Lung (tissue), 11 donors: ENCODE measurements at regions not wholly inside any gene's neighbourhood (a gene's known extent, or its start where the extent isn't known, plus 50 kb on each side); places are given as distances from the start of the nearest gene placed in this dataset.

Experiments used
- ATAC-seq: fragments of 200-7000 bp; cut with Tn5 transposase; one replicate; pipeline ENCODE4 v1.9.1; 2020; ENCODE audit warnings: moderate number of reproducible peaks; ENCODE audit not compliant: insufficient read depth, low FRiP score
- DNase-seq, 3 donors: peaks; one replicate each; pipeline ENCODE4 v3.0.0-alpha.2; 2013 to 2017
- H3K27ac ChIP-seq, 2 donors: one replicate each; pipeline ENCODE4 v1.5.1; 2013; ENCODE audit warnings: mild to moderate bottlenecking in 2 of 2, moderate library complexity in 2 of 2, control low read depth in 1 of 2, inconsistent platforms in 1 of 2, low read depth in 1 of 2, low read length in 1 of 2
- H3K27me3 ChIP-seq, 3 donors: one replicate each; pipeline ENCODE4 v1.5.1; 2013; ENCODE audit warnings: low read length in 2 of 3; ENCODE audit not compliant: control insufficient read depth in 3 of 3, insufficient read depth in 3 of 3
- H3K36me3 ChIP-seq, 4 donors: one replicate each; pipeline ENCODE4 v1.5.1; 2013; ENCODE audit warnings: low read length in 4 of 4, mild to moderate bottlenecking in 1 of 4, moderate library complexity in 1 of 4; ENCODE audit not compliant: control insufficient read depth in 4 of 4, insufficient read depth in 4 of 4
- H3K4me1 ChIP-seq, 5 donors: one replicate each; pipeline ENCODE4 v1.5.1; 2013; ENCODE audit warnings: low read length in 5 of 5, mild to moderate bottlenecking in 2 of 5, moderate library complexity in 1 of 5; ENCODE audit not compliant: control insufficient read depth in 5 of 5, insufficient read depth in 5 of 5
- H3K4me3 ChIP-seq: one replicate; pipeline ENCODE4 v1.5.1; 2013; ENCODE audit warnings: mild to moderate bottlenecking, control low read depth, moderate library complexity
- H3K9ac ChIP-seq, 2 donors: one replicate each; pipeline ENCODE4 v1.5.1; 2013; ENCODE audit warnings: low read length in 2 of 2, control low read depth in 1 of 2; ENCODE audit not compliant: insufficient read depth in 1 of 2
- H3K9me3 ChIP-seq, 4 donors: one replicate each; pipeline ENCODE4 v1.5.1; 2013; ENCODE audit warnings: low read length in 3 of 4, mild to moderate bottlenecking in 1 of 4, moderate library complexity in 1 of 4; ENCODE audit not compliant: control insufficient read depth in 4 of 4, insufficient read depth in 3 of 4
- WGBS, 2 donors: extraction: QIAGEN DNeasy Blood & Tissue Kit; methylation state at CpG; one replicate each; pipeline ENCODE4 v1.1.7; 2013; 5-methylcytosine and 5-hydroxymethylcytosine counted together
- TF ChIP-seq, protein P1 (sequence below): IDR thresholded peaks from 2 replicates; pipeline ENCODE4 v1.5.1; 2012; ENCODE audit warnings: mild to moderate bottlenecking; ENCODE audit errors: control extremely low read depth, extremely low read depth
- donor health status: control.
- donor health status: control.
- donor health status: Bipolar disorder and iron deficiency.
- donor health status: healthy.
- donor health status: DM: yes; HTN: yes; CAD: no.

DNA sequence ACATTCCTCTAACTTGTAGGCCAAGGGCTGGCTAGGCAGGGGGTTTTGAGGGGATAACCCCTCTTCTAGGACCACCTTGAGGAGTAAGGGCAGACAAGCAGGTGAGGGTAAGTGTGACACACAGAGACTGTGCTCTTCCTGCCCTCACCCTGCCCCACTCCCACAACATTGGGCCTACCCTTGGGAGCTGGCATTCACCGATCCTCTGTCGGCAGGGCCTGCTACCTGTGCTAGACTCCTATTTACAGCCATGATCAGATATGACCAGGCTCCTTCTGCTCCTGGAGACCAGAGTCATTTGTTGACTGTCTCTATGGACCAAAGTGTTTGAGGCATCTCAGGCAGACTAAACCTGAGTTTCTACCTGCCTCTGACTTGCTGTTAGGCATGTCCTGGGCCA, 68.3 kb downstream of the SYF2 start:
- no peaks in the 10 kb centered on the region for H3K27me3 ChIP-seq
- no peak overlapping the region for H3K9ac ChIP-seq
- DNase-seq, result no peak
- no peak overlapping the region for H3K4me3 ChIP-seq
- H3K27ac ChIP-seq, result no peak overlapping the region
- no peaks in the 10 kb centered on the region for H3K36me3 ChIP-seq
- WGBS, 2 donors, result 98 to 100% methylated on average over 2 of the region's 2 CpGs
- H3K4me1 ChIP-seq, result peaks cover 0 to 6% (median 0%) of the 10 kb centered on the region in 5 donors
- ATAC-seq, result no peak
- TF ChIP-seq, protein P1, sequence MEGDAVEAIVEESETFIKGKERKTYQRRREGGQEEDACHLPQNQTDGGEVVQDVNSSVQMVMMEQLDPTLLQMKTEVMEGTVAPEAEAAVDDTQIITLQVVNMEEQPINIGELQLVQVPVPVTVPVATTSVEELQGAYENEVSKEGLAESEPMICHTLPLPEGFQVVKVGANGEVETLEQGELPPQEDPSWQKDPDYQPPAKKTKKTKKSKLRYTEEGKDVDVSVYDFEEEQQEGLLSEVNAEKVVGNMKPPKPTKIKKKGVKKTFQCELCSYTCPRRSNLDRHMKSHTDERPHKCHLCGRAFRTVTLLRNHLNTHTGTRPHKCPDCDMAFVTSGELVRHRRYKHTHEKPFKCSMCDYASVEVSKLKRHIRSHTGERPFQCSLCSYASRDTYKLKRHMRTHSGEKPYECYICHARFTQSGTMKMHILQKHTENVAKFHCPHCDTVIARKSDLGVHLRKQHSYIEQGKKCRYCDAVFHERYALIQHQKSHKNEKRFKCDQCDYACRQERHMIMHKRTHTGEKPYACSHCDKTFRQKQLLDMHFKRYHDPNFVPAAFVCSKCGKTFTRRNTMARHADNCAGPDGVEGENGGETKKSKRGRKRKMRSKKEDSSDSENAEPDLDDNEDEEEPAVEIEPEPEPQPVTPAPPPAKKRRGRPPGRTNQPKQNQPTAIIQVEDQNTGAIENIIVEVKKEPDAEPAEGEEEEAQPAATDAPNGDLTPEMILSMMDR, result no peak
- no peaks in the 10 kb centered on the region for H3K9me3 ChIP-seq

GRCh38 chr1:25161981-25162380, 70.3 kb downstream of the SYF2 start:
- Histone ChIP-seq H3K9me3 (no peaks in the 10 kb centered on the region), H3K9ac (no peak overlapping the region), H3K27me3 (no peaks in the 10 kb centered on the region), H3K4me1 (no peaks in the 10 kb centered on the region), H3K27ac (no peak overlapping the region), H3K4me3 (no peak overlapping the region), H3K36me3 (no peaks in the 10 kb centered on the region)
- ATAC-seq, result no peak
- TF ChIP-seq, protein P1, result no peak
- DNase-seq, result no peak
- 9 to 34% methylated on average over 2 of the region's 2 CpGs for WGBS, 2 donors

GRCh38 chr1:25157846-25158245, 74.5 kb downstream of the SYF2 start:
- Histone ChIP-seq H3K4me3 (no peak overlapping the region), H3K27me3 (no peaks in the 10 kb centered on the region), H3K4me1 (no peaks in the 10 kb centered on the region), H3K27ac (no peak overlapping the region), H3K36me3 (no peaks in the 10 kb centered on the region), H3K9ac (no peak overlapping the region), H3K9me3 (no peaks in the 10 kb centered on the region)
- ATAC-seq (no peak), DNase-seq (no peak)
- TF ChIP-seq, protein P1, result no peak
- WGBS, 2 donors, result 91 to 97% methylated on average over 3 of the region's 3 CpGs

GRCh38 chr1:25150985-25151495, 81.3 kb downstream of the SYF2 start:
- DNase-seq, result no peak
- Histone ChIP-seq H3K4me3 (no peak overlapping the region), H3K27ac (no peak overlapping the region), H3K27me3 (no peaks in the 10 kb centered on the region), H3K4me1 (no peaks in the 10 kb centered on the region), H3K9me3 (no peaks in the 10 kb centered on the region), H3K36me3 (no peaks in the 10 kb centered on the region), H3K9ac (no peak overlapping the region)
- 96 to 97% methylated on average over 1 of the region's 1 CpG for WGBS, 2 donors
- TF ChIP-seq, protein P1, result no peak
- no peak for ATAC-seq
